ENCODE measurements at regions not wholly inside any gene's neighbourhood (a gene's known extent, or its start where the extent isn't known, plus 50 kb on each side); places are given as distances from the start of the nearest gene placed in this dataset.
"Not testable (repeated sequence)": the region's sequence is repeated elsewhere in the genome, so short reads cannot be mapped to it uniquely, and the experiment has no call there.

GRCh38 chr5:39721394-39721793 is 296.6 kb upstream of the DAB2 start:
- DNase-seq: no peak

GRCh38 chr5:39720136-39720535 is 295.4 kb upstream of the DAB2 start:
- DNase-seq: no peak

- DNase-seq: no peak
These were observed 292.6 kb upstream of the DAB2 start for GRCh38 chr5:39717176-39717897.

GRCh38 chr5:39716532-39717028 is 291.8 kb upstream of the DAB2 start:
- DNase-seq: peak; percentile 46

GRCh38 chr5:39714036-39714698 is 289.4 kb upstream of the DAB2 start:
- peak; percentile 34 for DNase-seq

GRCh38 chr5:39713250-39713916 is 288.6 kb upstream of the DAB2 start:
- DNase-seq: peak; percentile 52

GRCh38 chr5:39712316-39713249 is 287.8 kb upstream of the DAB2 start:
- peak; percentile 22 for DNase-seq

- DNase-seq: no peak
These were observed 287.0 kb upstream of the DAB2 start for GRCh38 chr5:39711821-39712220.

- no peak for DNase-seq
These were observed 284.3 kb upstream of the DAB2 start for GRCh38 chr5:39709032-39709431.

- DNase-seq: peak; percentile 10
These were observed 278.1 kb upstream of the DAB2 start for GRCh38 chr5:39702928-39703327.

GRCh38 chr5:39700523-39700922 is 275.7 kb upstream of the DAB2 start:
- DNase-seq: no peak

- peak; percentile 69 for DNase-seq
These were observed 274.2 kb upstream of the DAB2 start for GRCh38 chr5:39698838-39699560.

- DNase-seq: no peak
These were observed 273.1 kb upstream of the DAB2 start for GRCh38 chr5:39697881-39698280.

- peak; percentile 26 for DNase-seq
These were observed 272.1 kb upstream of the DAB2 start for GRCh38 chr5:39696672-39697398.

GRCh38 chr5:39691993-39692392 is 267.2 kb upstream of the DAB2 start:
- no peak for DNase-seq

- DNase-seq: no peak
These were observed 266.4 kb upstream of the DAB2 start for GRCh38 chr5:39691136-39691535.

GRCh38 chr5:39689919-39690318 is 265.1 kb upstream of the DAB2 start:
- no peak for DNase-seq

- DNase-seq: not testable (repeated sequence)
These were observed 263.1 kb upstream of the DAB2 start for GRCh38 chr5:39687924-39688323.

GRCh38 chr5:39680213-39680612 is 255.4 kb upstream of the DAB2 start:
- DNase-seq: no peak

- DNase-seq: no peak
These were observed 253.8 kb upstream of the DAB2 start for GRCh38 chr5:39678534-39678933.

GRCh38 chr5:39675676-39676075 is 250.9 kb upstream of the DAB2 start:
- DNase-seq: no peak

Data from NCI-H226 (cell line).